OCI-LY7 (cell line): ENCODE measurements at regions not wholly inside any gene's neighbourhood (a gene's known extent, or its start where the extent isn't known, plus 50 kb on each side); places are given as distances from the start of the nearest gene placed in this dataset.

ENCODE experiments used
- CTCF ChIP-seq: fragments of 200-600 bp; sonication (generic); conservative IDR thresholded peaks from 2 replicates; pipeline ENCODE4 v1.5.1; 2014; ENCODE audit warnings: mild to moderate bottlenecking, antibody characterized with exemption, low read length, moderate library complexity, mixed read lengths
- EZH2phosphoT487 ChIP-seq: fragments of 200-600 bp; sonication (generic); IDR thresholded peaks from 2 replicates; pipeline ENCODE4 v1.6.1; 2018; ENCODE audit warnings: low read depth, borderline replicate concordance, mild to moderate bottlenecking, mixed run types, antibody characterized with exemption, low read length, moderate library complexity, mixed read lengths

GRCh38 chr10:83724471-83725241 is 414.7 kb upstream of the GHITM start:
- TF ChIP-seq CTCF (no peak), EZH2phosphoT487 (no peak)
